Prostate gland (tissue), 2 donors: ENCODE measurements at regions not wholly inside any gene's neighbourhood (a gene's known extent, or its start where the extent isn't known, plus 50 kb on each side); places are given as distances from the start of the nearest gene placed in this dataset.

Source experiments
- DNase-seq: peaks from one replicate; pipeline ENCODE4 v3.0.0-alpha.2; 2019; ENCODE audit warnings: low spot score
- H3K27ac ChIP-seq, 2 donors: fragments of 200-600 bp; sonication (generic); 2 replicates each; pipeline ENCODE4 v1.5.1; 2017 to 2019
- H3K27me3 ChIP-seq: fragments of 200-600 bp; sonication (generic); replicated peaks from 2 replicates; pipeline ENCODE4 v1.5.1; 2019; ENCODE audit not compliant: insufficient read depth
- H3K36me3 ChIP-seq, 2 donors: fragments of 200-600 bp; sonication (generic); 1 replicate in 1 of 2; 2 replicates in 1 of 2; pipeline versions ENCODE4 v1.5.1 to v1.8.1; 2017 to 2019
- H3K4me1 ChIP-seq: fragments of 200-600 bp; sonication (generic); replicated peaks from 2 replicates; pipeline ENCODE4 v1.5.1; 2019
- H3K4me3 ChIP-seq, 2 donors: fragments of 200-600 bp; sonication (generic); 2 replicates each; pipeline ENCODE4 v1.5.1; 2017 to 2019
- H3K9me3 ChIP-seq: fragments of 200-600 bp; sonication (generic); 2 replicates; pipeline ENCODE4 v1.5.1; 2017
- POLR2A ChIP-seq: fragments of 450-650 bp; IDR thresholded peaks from one replicate; pipeline ENCODE4 v1.6.1; 2016; ENCODE audit warnings: antibody characterized with exemption, mild to moderate bottlenecking
- POLR2AphosphoS5 ChIP-seq: sonication (generic); formaldehyde crosslinking; IDR thresholded peaks from one replicate; pipeline ENCODE4 v1.6.1; 2017; ENCODE audit warnings: antibody characterized with exemption
- WGBS: methylation state at CpG from one replicate; pipeline ENCODE4 v1.1.5; 2018; 5-methylcytosine and 5-hydroxymethylcytosine counted together
- intact Hi-C: fragments of 100-400 bp; cut with DNase I; formaldehyde crosslinking; loops from one replicate; pipeline ENCODE4 v1.14.2; 2022
- TF ChIP-seq, protein P1 (sequence below), 4 experiments: fragments of 200-600 bp in 2 of 4; fragments of 450-650 bp in 2 of 4; sonication (generic) in 2 of 4; IDR thresholded peaks; 1 replicate in 3 of 4; 2 replicates in 1 of 4; pipeline ENCODE4 v1.5.1; 2016 to 2019; ENCODE audit warnings: antibody characterized with exemption in 4 of 4, mild to moderate bottlenecking in 2 of 4, moderate library complexity in 2 of 4

DNA sequence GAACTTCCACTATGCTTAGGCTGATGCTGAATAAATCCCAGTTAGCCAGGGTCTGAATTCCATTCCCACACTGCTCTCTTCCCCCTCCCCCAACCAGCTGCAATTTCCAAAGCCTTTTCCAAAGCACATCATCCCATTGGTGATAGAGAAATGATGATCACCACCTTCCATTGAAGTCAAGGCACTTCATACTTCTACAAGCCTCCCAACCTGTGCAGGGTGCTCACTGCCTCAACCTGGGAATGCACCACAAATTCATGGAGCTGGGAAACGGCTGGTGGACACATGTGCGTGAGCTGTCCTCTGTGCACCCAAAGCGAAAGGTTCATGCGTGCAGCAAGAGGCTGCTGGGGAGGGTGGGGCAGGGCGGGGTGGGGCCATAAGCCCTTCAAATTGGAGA, 302.7 kb upstream of the IRX3 start:
- WGBS: 77% methylated on average over 5 of the region's 5 CpGs
- DNase-seq: no peak
- Histone ChIP-seq H3K4me1 (no peaks in the 10 kb centered on the region), H3K9me3 (no peaks in the 10 kb centered on the region), H3K36me3 (no peaks in the 10 kb centered on the region), H3K27ac (no peak overlapping the region), H3K4me3 (no peak overlapping the region), H3K27me3 (no peaks in the 10 kb centered on the region)
- intact Hi-C loops: no loop called here
- no peak for TF ChIP-seq POLR2AphosphoS5
- TF ChIP-seq, protein P1, sequence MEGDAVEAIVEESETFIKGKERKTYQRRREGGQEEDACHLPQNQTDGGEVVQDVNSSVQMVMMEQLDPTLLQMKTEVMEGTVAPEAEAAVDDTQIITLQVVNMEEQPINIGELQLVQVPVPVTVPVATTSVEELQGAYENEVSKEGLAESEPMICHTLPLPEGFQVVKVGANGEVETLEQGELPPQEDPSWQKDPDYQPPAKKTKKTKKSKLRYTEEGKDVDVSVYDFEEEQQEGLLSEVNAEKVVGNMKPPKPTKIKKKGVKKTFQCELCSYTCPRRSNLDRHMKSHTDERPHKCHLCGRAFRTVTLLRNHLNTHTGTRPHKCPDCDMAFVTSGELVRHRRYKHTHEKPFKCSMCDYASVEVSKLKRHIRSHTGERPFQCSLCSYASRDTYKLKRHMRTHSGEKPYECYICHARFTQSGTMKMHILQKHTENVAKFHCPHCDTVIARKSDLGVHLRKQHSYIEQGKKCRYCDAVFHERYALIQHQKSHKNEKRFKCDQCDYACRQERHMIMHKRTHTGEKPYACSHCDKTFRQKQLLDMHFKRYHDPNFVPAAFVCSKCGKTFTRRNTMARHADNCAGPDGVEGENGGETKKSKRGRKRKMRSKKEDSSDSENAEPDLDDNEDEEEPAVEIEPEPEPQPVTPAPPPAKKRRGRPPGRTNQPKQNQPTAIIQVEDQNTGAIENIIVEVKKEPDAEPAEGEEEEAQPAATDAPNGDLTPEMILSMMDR (IDR thresholded peaks at IDR 0.05): no peak
- no peak for TF ChIP-seq POLR2A

DNA sequence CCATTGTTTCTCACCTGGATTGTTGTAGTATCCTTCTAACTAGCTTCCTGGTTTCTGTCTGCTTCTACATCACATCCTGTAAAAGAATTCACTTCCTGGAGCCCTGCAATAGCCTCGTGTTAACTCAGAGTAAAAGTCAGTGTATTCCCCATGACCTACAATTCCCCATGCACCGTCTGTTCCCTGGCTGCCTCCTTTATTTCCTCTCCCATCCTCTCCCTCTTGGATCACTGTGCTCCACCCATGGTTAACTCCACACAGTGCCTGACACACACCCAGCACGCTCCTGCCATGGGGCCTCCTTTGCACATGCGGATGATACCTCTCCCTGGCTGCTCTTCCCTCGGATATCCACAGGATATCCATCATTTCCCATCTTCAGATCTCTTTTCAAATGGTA, 301.4 kb upstream of the IRX3 start:
- Histone ChIP-seq H3K4me3 (no peak overlapping the region), H3K4me1 (no peaks in the 10 kb centered on the region), H3K36me3 (no peaks in the 10 kb centered on the region), H3K27me3 (no peaks in the 10 kb centered on the region), H3K27ac (no peak overlapping the region), H3K9me3 (no peaks in the 10 kb centered on the region)
- TF ChIP-seq, protein P1 (IDR thresholded peaks at IDR 0.05): no peak
- TF ChIP-seq POLR2AphosphoS5 (no peak), POLR2A (no peak)
- no peak for DNase-seq
- WGBS: 85% methylated on average over 5 of the region's 5 CpGs
- intact Hi-C loops: no loop called here

DNA sequence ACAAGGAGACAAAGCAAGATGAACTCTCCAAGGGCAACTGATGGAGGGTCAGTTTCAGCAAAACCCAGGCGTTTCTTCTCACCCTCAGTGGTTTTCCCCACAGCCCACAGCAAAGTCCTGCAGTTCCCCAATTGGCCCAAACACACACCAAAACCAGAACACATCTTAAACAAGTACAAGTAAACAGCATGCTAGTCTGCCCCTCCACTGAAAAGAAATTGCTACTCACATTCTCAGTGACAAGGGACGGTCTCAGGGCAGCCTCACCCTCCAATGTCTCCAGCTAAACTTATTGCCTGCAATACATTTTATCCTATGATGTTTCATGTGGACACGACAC, 300.6 kb upstream of the IRX3 start:
- Histone ChIP-seq H3K4me3 (no peak overlapping the region), H3K9me3 (no peaks in the 10 kb centered on the region), H3K27ac (no peak overlapping the region), H3K4me1 (no peaks in the 10 kb centered on the region), H3K36me3 (no peaks in the 10 kb centered on the region), H3K27me3 (no peaks in the 10 kb centered on the region)
- intact Hi-C loops: no loop called here
- no peak for TF ChIP-seq POLR2A
- TF ChIP-seq, protein P1 (IDR thresholded peaks at IDR 0.05): no peak
- no peak for TF ChIP-seq POLR2AphosphoS5
- 64% methylated on average over 3 of the region's 3 CpGs for WGBS
- no peak for DNase-seq

DNA sequence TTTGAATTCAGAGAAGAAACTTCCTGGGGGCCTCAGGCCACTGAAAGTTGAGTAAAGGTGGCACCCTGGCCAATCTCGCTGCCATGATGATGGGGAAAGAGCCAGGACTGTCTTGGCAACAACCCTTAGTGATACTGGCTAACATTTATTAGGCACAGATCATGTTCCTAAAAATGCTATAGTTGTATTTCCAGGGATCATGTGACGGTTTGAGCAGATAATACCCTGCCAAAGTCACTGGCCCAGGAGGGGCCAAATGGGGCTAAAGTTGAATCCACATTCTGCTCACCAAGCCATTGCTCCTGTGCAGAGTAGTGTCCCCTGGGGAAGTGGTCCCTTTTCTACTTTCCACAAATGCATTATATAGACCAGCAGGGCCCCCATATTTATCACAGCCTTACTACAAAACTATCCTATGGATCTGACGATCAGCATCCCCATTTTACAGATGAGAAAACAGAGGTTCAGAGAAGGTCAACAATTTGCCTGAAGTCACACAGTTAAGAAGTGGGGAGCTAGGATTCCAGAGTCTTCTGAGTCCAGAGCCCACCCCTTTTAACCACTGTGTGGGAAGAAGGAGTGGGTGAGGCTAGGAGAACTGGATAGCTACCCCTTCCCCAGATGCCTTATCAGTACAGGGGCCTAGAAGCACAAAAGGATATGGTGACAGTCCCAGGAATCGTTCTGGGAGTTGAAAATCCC, 300.0 kb upstream of the IRX3 start:
- H3K27me3 ChIP-seq: no peaks in the 10 kb centered on the region
- H3K36me3 ChIP-seq: no peaks in the 10 kb centered on the region
- intact Hi-C loops: no loop called here
- H3K4me3 ChIP-seq: no peak overlapping the region
- DNase-seq: no peak
- TF ChIP-seq POLR2A (no peak), POLR2AphosphoS5 (no peak)
- TF ChIP-seq, protein P1 (IDR thresholded peaks at IDR 0.05): no peak
- H3K27ac ChIP-seq: no peak overlapping the region
- H3K9me3 ChIP-seq: no peaks in the 10 kb centered on the region
- WGBS: 91% methylated on average over 4 of the region's 4 CpGs
- no peaks in the 10 kb centered on the region for H3K4me1 ChIP-seq

DNA sequence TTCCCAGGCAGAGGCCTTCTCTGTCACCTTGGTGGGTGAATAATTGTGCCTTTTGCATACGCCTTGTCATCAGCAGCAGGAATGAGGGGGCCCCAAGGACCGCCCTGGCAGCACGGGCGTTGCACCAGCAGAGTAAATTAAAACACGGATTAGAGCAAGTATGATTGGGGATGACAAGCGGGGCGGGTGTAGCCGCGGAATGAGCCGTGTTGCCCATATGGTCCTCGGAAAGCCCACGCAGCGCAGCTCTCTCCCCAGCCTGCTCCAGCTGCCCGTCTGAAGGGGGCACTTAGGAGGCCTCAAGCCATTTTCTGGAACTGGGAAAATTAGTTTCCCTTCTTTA, 299.4 kb upstream of the IRX3 start:
- H3K4me3 ChIP-seq: no peak overlapping the region

More for the DNA sequence above, 299.4 kb upstream of the IRX3 start:
- 86% methylated on average over 14 of the region's 14 CpGs for WGBS
- H3K4me1 ChIP-seq: no peaks in the 10 kb centered on the region
- no peaks in the 10 kb centered on the region for H3K36me3 ChIP-seq
- DNase-seq: no peak
- intact Hi-C loops: no loop called here
- H3K9me3 ChIP-seq: no peaks in the 10 kb centered on the region
- TF ChIP-seq POLR2A (no peak), POLR2AphosphoS5 (no peak)
- TF ChIP-seq, protein P1 (IDR thresholded peaks at IDR 0.05): no peak
- no peaks in the 10 kb centered on the region for H3K27me3 ChIP-seq
- H3K27ac ChIP-seq: no peak overlapping the region
